ENCODE measurements at regions not wholly inside any gene's neighbourhood (a gene's known extent, or its start where the extent isn't known, plus 50 kb on each side); places are given as distances from the start of the nearest gene placed in this dataset.

GRCh38 chr1:118649369-118650106 lies 338.6 kb downstream of the TBX15 start:
- DNase-seq: no peak
- no peak overlapping the region for H3K4me3 ChIP-seq
- H3K27ac ChIP-seq: no peak overlapping the region
- TF ChIP-seq, protein P1, sequence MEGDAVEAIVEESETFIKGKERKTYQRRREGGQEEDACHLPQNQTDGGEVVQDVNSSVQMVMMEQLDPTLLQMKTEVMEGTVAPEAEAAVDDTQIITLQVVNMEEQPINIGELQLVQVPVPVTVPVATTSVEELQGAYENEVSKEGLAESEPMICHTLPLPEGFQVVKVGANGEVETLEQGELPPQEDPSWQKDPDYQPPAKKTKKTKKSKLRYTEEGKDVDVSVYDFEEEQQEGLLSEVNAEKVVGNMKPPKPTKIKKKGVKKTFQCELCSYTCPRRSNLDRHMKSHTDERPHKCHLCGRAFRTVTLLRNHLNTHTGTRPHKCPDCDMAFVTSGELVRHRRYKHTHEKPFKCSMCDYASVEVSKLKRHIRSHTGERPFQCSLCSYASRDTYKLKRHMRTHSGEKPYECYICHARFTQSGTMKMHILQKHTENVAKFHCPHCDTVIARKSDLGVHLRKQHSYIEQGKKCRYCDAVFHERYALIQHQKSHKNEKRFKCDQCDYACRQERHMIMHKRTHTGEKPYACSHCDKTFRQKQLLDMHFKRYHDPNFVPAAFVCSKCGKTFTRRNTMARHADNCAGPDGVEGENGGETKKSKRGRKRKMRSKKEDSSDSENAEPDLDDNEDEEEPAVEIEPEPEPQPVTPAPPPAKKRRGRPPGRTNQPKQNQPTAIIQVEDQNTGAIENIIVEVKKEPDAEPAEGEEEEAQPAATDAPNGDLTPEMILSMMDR (IDR thresholded peaks at IDR 0.05): no peak
- TF ChIP-seq POLR2A (IDR thresholded peaks at IDR 0.05): no peak
- H3K4me1 ChIP-seq: no peaks in the 10 kb centered on the region
- H3K9me3 ChIP-seq: no peaks in the 10 kb centered on the region
- no peaks in the 10 kb centered on the region for H3K27me3 ChIP-seq
- no peaks in the 10 kb centered on the region for H3K36me3 ChIP-seq

DNA sequence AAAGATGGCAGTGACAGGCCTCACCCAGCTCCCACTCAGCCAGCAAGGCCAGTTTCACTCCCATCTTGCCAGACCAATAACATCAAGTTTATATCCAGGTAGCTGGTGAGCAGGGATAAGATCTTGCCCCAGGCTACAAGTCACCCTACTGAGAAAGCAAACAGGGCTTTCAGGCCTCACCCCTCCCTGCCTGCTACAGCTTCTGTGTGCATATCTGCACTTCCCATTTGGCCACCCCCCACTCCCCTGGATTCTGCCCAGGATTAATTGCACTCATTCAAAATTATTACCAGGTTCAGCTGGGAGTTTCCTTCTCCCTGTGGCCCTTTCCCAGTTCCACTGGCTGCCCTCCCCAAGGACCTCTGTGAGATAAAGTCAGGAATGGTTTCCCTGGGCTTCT lies 352.1 kb downstream of the TBX15 start:
- H3K27me3 ChIP-seq: no peaks in the 10 kb centered on the region
- no peak overlapping the region for H3K27ac ChIP-seq
- H3K36me3 ChIP-seq: no peaks in the 10 kb centered on the region
- no peak for TF ChIP-seq POLR2A (IDR thresholded peaks at IDR 0.05)
- TF ChIP-seq, protein P1 (IDR thresholded peaks at IDR 0.05): no peak
- no peaks in the 10 kb centered on the region for H3K9me3 ChIP-seq
- H3K4me1 ChIP-seq: no peaks in the 10 kb centered on the region
- DNase-seq: no peak
- H3K4me3 ChIP-seq: no peak overlapping the region

GRCh38 chr1:118627435-118627834 lies 360.7 kb downstream of the TBX15 start:
- DNase-seq: no peak
- H3K9me3 ChIP-seq: peaks cover 0 to 3% (median 0%) of the 10 kb centered on the region in 4 donors
- no peaks in the 10 kb centered on the region for H3K4me1 ChIP-seq

GRCh38 chr1:118621839-118622238 lies 366.3 kb downstream of the TBX15 start:
- H3K9me3 ChIP-seq: no peaks in the 10 kb centered on the region

More at GRCh38 chr1:118627435-118627834, 360.7 kb downstream of the TBX15 start:
- Histone ChIP-seq H3K27ac (no peak overlapping the region), H3K27me3 (no peaks in the 10 kb centered on the region), H3K4me3 (no peak overlapping the region), H3K36me3 (no peaks in the 10 kb centered on the region)
- TF ChIP-seq, protein P1 (IDR thresholded peaks at IDR 0.05): no peak
- no peak for TF ChIP-seq POLR2A (IDR thresholded peaks at IDR 0.05)

GRCh38 chr1:118618618-118619340 lies 369.4 kb downstream of the TBX15 start:
- no peak for DNase-seq
- Histone ChIP-seq H3K4me3 (no peak overlapping the region), H3K27me3 (no peaks in the 10 kb centered on the region), H3K27ac (no peak overlapping the region), H3K36me3 (no peaks in the 10 kb centered on the region), H3K4me1 (no peaks in the 10 kb centered on the region), H3K9me3 (no peaks in the 10 kb centered on the region)
- no peak for TF ChIP-seq POLR2A (IDR thresholded peaks at IDR 0.05)

More at GRCh38 chr1:118621839-118622238, 366.3 kb downstream of the TBX15 start:
- no peak for DNase-seq
- no peaks in the 10 kb centered on the region for H3K27me3 ChIP-seq
- H3K4me1 ChIP-seq: no peaks in the 10 kb centered on the region
- no peak overlapping the region for H3K27ac ChIP-seq
- TF ChIP-seq, protein P1 (IDR thresholded peaks at IDR 0.05): no peak
- TF ChIP-seq POLR2A (IDR thresholded peaks at IDR 0.05): no peak
- H3K36me3 ChIP-seq: no peaks in the 10 kb centered on the region
- no peak overlapping the region for H3K4me3 ChIP-seq

- DNase-seq: no peak
- TF ChIP-seq, protein P1 (IDR thresholded peaks at IDR 0.05): no peak
- no peak for TF ChIP-seq POLR2A (IDR thresholded peaks at IDR 0.05)
- H3K4me1 ChIP-seq: no peaks in the 10 kb centered on the region
- H3K27me3 ChIP-seq: no peaks in the 10 kb centered on the region
- no peaks in the 10 kb centered on the region for H3K36me3 ChIP-seq
- no peak overlapping the region for H3K4me3 ChIP-seq
- no peak overlapping the region for H3K27ac ChIP-seq
- no peaks in the 10 kb centered on the region for H3K9me3 ChIP-seq
Observed at GRCh38 chr1:118617916-118618315, 370.2 kb downstream of the TBX15 start.
